T-cell (primary cell): ENCODE measurements at regions not wholly inside any gene's neighbourhood (a gene's known extent, or its start where the extent isn't known, plus 50 kb on each side); places are given as distances from the start of the nearest gene placed in this dataset.

Experiments
- ATAC-seq, 4 experiments: fragments of 200-7000 bp in 3 of 4; fragments of 150-1000 bp in 1 of 4; cut with Tn5 transposase; replicated peaks in 1 of 4; 1 replicate in 3 of 4; 2 replicates in 1 of 4; pipeline ENCODE4 v1.10.0; 2021; ENCODE audit warnings: moderate library complexity in 3 of 4, mild to moderate bottlenecking in 2 of 4, moderate number of reproducible peaks in 1 of 4
- CTCF ChIA-PET, 2 donors: fragments of 300-600 bp; sonication (Branson Sonifier 250); formaldehyde crosslinking; loops; one replicate each; lab custom pipeline; 2022; ENCODE audit warnings: antibody characterized with exemption in 2 of 2; lab: Charles Lee
- POLR2A ChIA-PET, 2 donors: fragments of 300-600 bp; sonication (Branson Sonifier 250); formaldehyde crosslinking; loops; one replicate each; lab custom pipeline; 2022; ENCODE audit warnings: antibody characterized with exemption in 2 of 2; lab: Charles Lee
- DNase-seq, 35 experiments: peaks; one replicate each; pipeline versions ENCODE4 v3.0.0 to v3.0.0-alpha.2; 2013 to 2023
- H3K27ac ChIP-seq: one replicate; pipeline ENCODE4 v1.5.1; 2013; ENCODE audit warnings: low read length
- H3K27me3 ChIP-seq, 2 experiments: replicated peaks in 1 of 2; 1 replicate in 1 of 2; 2 replicates in 1 of 2; pipeline versions ENCODE4 v1.6.1 to v1.7.0; 2013; ENCODE audit warnings: low read length in 1 of 2, mixed read lengths in 1 of 2; ENCODE audit not compliant: control insufficient read depth in 2 of 2, insufficient read depth in 2 of 2; ENCODE audit errors: extremely low read depth in 1 of 2
- H3K36me3 ChIP-seq, 2 donors: 1 replicate in 1 of 2; 2 replicates in 1 of 2; pipeline versions ENCODE4 v1.6.1 to v1.7.0; 2013; ENCODE audit warnings: low read length in 1 of 2; ENCODE audit not compliant: control insufficient read depth in 2 of 2, insufficient read depth in 1 of 2; ENCODE audit errors: extremely low read depth in 1 of 2
- H3K4me1 ChIP-seq, 2 experiments: 1 replicate in 1 of 2; 2 replicates in 1 of 2; pipeline versions ENCODE4 v1.6.1 to v1.7.0; 2013; ENCODE audit warnings: low read length in 2 of 2, mixed read lengths in 1 of 2; ENCODE audit not compliant: insufficient read depth in 2 of 2, control insufficient read depth in 1 of 2; ENCODE audit errors: extremely low read depth in 1 of 2
- H3K4me3 ChIP-seq, 2 donors: 1 replicate in 1 of 2; 2 replicates in 1 of 2; pipeline versions ENCODE4 v1.5.1 to v1.7.0; 2013; ENCODE audit warnings: mild to moderate bottlenecking in 2 of 2, low read length in 1 of 2, moderate library complexity in 1 of 2; ENCODE audit not compliant: control insufficient read depth in 1 of 2; ENCODE audit errors: extremely low read depth in 1 of 2
- H3K9me3 ChIP-seq: 2 replicates; pipeline ENCODE4 v1.7.0; 2013
- H3K27ac Mint-ChIP-seq, 2 donors: one replicate each; pipeline ENCODE4 v1.8.0; 2020 to 2021; ENCODE audit warnings: mild to moderate bottlenecking in 2 of 2, mixed read lengths in 2 of 2
- H3K27me3 Mint-ChIP-seq, 2 donors: one replicate each; pipeline ENCODE4 v1.8.0; 2021 to 2022; ENCODE audit warnings: mixed read lengths in 2 of 2
- H3K36me3 Mint-ChIP-seq: one replicate; pipeline ENCODE4 v1.8.0; 2021; ENCODE audit warnings: mixed read lengths
- H3K4me1 Mint-ChIP-seq, 3 donors: one replicate each; pipeline ENCODE4 v1.8.0; 2020 to 2022; ENCODE audit warnings: mixed read lengths in 3 of 3, mild to moderate bottlenecking in 1 of 3
- H3K4me3 Mint-ChIP-seq, 3 donors: one replicate each; pipeline ENCODE4 v1.8.0; 2020 to 2022; ENCODE audit warnings: mild to moderate bottlenecking in 3 of 3, mixed read lengths in 3 of 3, moderate library complexity in 3 of 3
- H3K9me3 Mint-ChIP-seq, 3 donors: one replicate each; pipeline ENCODE4 v1.8.0; 2020 to 2022; ENCODE audit warnings: mixed read lengths in 3 of 3
- WGBS: methylation state at CpG from one replicate; pipeline ENCODE4 v1.1.5; 2013; ENCODE audit warnings: missing lambda C conversion rate; ENCODE audit not compliant: insufficient coverage; 5-methylcytosine and 5-hydroxymethylcytosine counted together

DNA sequence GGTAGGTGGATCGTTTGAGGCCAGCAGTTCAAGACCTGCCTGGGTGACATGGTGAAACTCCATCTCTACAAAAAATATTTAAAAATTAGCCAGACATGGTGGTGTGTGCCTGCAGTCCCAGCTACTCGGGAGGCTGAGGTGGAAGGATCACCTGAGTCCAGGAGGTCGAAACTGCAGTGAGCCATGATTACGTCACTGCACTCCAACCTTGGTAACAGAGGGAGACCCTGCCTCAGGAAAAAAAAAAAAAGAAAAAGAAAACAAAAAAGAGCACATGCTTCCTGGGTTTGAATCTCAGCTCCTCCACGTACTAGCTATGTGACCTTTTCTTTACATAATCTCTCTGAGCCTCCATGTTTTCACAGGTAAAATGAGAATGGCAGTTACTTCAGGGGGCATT lies 86.3 kb upstream of the CALM2 start:
- Histone ChIP-seq H3K9me3 (no peaks in the 10 kb centered on the region), H3K4me1 (no peaks in the 10 kb centered on the region), H3K4me3 (no peak overlapping the region), H3K27me3 (no peaks in the 10 kb centered on the region), H3K36me3 (no peaks in the 10 kb centered on the region), H3K27ac (no peak overlapping the region)
- DNase-seq (no peak), ATAC-seq (no peak)
- CTCF ChIA-PET = interaction anchor here in 1 of 2 donors (2.0 kb wide), 1 partner anchor 10 kb away, joined by 7 read pairs; no protein-coding TSS in a partner anchor
- no peaks in the 10 kb centered on the region for H3K4me1 Mint-ChIP-seq
- H3K4me3 Mint-ChIP-seq = no peak overlapping the region
- WGBS = 97% methylated on average over 3 of the region's 5 CpGs
- no peaks in the 10 kb centered on the region for H3K36me3 Mint-ChIP-seq
- POLR2A ChIA-PET = no interaction called here
- no peaks in the 10 kb centered on the region for H3K9me3 Mint-ChIP-seq
- no peak overlapping the region for H3K27ac Mint-ChIP-seq
- no peaks in the 10 kb centered on the region for H3K27me3 Mint-ChIP-seq

DNA sequence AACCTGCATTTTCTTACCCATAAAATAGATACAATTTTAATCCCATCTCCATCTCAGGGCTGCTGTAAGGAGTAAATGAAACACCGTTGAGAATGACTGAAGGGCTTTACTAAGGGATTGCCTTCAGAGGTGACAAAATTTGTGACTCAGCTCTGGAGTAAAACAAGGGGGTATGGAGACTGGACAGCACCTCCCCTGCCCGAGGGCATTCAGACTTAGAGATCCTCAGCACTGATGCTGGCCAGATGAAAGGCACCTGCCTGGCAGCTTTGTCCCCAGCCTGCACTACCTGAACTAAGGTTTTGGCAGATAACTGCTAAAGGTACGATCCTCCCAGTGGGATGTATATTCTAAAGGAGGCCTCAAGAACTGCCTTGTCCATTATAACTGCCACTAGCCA lies 84.7 kb upstream of the CALM2 start:
- ATAC-seq (no peak), DNase-seq (no peak)
- Histone ChIP-seq H3K27me3 (no peaks in the 10 kb centered on the region), H3K4me3 (no peak overlapping the region), H3K4me1 (no peaks in the 10 kb centered on the region), H3K27ac (no peak overlapping the region), H3K9me3 (no peaks in the 10 kb centered on the region), H3K36me3 (no peaks in the 10 kb centered on the region)
- WGBS = 70% methylated on average over 3 of the region's 3 CpGs
- POLR2A ChIA-PET = no interaction called here
- H3K36me3 Mint-ChIP-seq = no peaks in the 10 kb centered on the region
- CTCF ChIA-PET = interaction anchor here in 1 of 2 donors (2.0 kb wide), 1 partner anchor 11 kb away, joined by 7 read pairs; no protein-coding TSS in a partner anchor
- H3K27ac Mint-ChIP-seq = no peak overlapping the region
- H3K27me3 Mint-ChIP-seq = no peaks in the 10 kb centered on the region
- H3K9me3 Mint-ChIP-seq = no peaks in the 10 kb centered on the region
- no peak overlapping the region for H3K4me3 Mint-ChIP-seq
- H3K4me1 Mint-ChIP-seq = no peaks in the 10 kb centered on the region

DNA sequence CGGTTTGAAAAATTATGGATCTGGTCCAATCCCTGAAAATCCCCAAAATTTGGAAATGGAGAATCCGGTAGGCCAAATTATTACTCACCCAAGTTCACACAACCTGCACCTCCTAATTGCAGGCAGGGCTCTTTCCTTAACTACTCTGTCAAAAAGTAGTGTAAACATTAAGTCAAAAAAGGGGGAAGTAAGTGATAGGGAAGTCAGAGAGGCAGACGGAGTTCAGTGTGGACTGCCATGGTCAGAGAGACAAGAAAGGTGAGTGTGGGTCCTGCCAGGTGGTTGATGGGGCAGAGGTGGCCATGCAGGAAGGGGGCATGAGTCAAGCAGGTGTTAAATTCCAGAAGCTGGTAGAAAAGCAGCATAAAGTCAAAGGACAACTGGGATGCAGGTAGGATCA lies 83.5 kb upstream of the CALM2 start:
- H3K4me1 ChIP-seq = no peaks in the 10 kb centered on the region
- no peaks in the 10 kb centered on the region for H3K4me1 Mint-ChIP-seq
- 71% methylated on average over 1 of the region's 3 CpGs for WGBS
- no peak for ATAC-seq
- H3K27ac ChIP-seq = no peak overlapping the region
- no peaks in the 10 kb centered on the region for H3K36me3 Mint-ChIP-seq
- no peak overlapping the region for H3K4me3 Mint-ChIP-seq
- CTCF ChIA-PET = no interaction called here
- H3K27ac Mint-ChIP-seq = no peak overlapping the region
- H3K9me3 ChIP-seq = no peaks in the 10 kb centered on the region
- no peaks in the 10 kb centered on the region for H3K9me3 Mint-ChIP-seq
- POLR2A ChIA-PET = no interaction called here
- H3K27me3 ChIP-seq = no peaks in the 10 kb centered on the region
- no peaks in the 10 kb centered on the region for H3K27me3 Mint-ChIP-seq
- H3K4me3 ChIP-seq = no peak overlapping the region
- no peak for DNase-seq
- H3K36me3 ChIP-seq = no peaks in the 10 kb centered on the region

DNA sequence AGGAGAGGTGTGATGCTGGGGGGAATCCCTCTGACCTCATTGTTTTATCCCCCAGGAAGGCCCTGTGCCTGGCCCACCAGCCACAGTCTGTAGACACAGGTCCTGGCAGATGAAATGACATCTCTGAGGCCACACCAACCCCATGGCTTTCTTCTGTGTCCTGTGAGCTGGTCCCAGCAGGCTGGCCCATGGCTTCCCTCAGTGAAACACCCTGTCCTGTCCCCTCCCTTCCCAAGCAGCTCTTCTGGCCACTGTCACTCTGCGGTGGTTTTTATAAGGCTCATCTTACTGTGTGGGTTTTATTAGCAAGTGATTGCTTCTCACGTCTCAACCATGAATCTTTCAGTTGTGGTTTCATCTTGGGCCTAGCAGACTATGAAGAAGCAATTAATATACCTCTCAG lies 81.6 kb upstream of the CALM2 start:
- DNase-seq = no peak
- POLR2A ChIA-PET = no interaction called here
- no peak overlapping the region for H3K4me3 ChIP-seq
- H3K27ac ChIP-seq = no peak overlapping the region
- CTCF ChIA-PET = interaction anchor here in 1 of 2 donors (0.5 kb wide), 1 partner anchor 18 kb away, joined by 3 read pairs; no protein-coding TSS in a partner anchor
- no peaks in the 10 kb centered on the region for H3K36me3 Mint-ChIP-seq
- H3K4me1 Mint-ChIP-seq = no peaks in the 10 kb centered on the region
- no peaks in the 10 kb centered on the region for H3K9me3 ChIP-seq
- no peaks in the 10 kb centered on the region for H3K4me1 ChIP-seq
- no peaks in the 10 kb centered on the region for H3K27me3 ChIP-seq
- no peaks in the 10 kb centered on the region for H3K36me3 ChIP-seq
- H3K27me3 Mint-ChIP-seq = no peaks in the 10 kb centered on the region
- ATAC-seq = no peak
- H3K9me3 Mint-ChIP-seq = no peaks in the 10 kb centered on the region
- no peak overlapping the region for H3K27ac Mint-ChIP-seq
- no CpG with 5 or more reads among the region's 2 CpGs for WGBS
- H3K4me3 Mint-ChIP-seq = no peak overlapping the region

DNA sequence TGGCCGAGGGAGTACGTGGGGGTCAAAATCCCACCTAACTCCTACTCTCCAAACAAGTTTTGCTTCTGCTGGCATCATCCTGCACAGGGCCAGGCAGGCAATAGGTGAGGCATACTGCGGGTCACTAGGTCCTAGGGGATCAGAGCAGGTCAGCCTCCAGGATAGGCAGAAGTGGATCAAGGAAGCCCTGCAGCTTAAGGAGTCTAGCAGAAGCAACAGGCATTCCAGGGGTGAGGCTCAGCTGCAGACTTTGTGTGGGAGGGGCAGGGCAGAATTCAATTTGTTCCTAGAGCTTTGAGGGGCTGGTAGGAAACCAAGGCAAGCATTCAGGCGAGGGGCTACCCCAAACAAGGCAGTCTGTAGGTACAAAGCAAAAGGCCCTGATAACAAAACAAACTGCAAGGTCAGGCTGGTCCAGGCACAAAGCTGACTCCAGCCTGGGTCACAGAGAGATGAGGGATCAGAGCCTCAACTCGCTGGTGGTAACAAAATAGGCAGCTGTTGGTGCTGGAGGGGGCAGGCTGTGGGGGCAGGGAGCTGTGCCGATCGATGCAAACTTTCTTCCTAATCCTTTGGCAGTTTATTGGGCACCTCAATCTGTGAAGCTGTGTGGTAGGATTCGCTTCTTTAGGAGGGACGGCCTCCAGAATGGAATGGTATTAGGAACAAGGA lies 80.2 kb upstream of the CALM2 start:
- Mint-ChIP-seq H3K27me3 (no peaks in the 10 kb centered on the region), H3K9me3 (no peaks in the 10 kb centered on the region), H3K27ac (no peak overlapping the region), H3K4me3 (no peak overlapping the region), H3K4me1 (no peaks in the 10 kb centered on the region), H3K36me3 (no peaks in the 10 kb centered on the region)
- CTCF ChIA-PET = no interaction called here
- Histone ChIP-seq H3K36me3 (no peaks in the 10 kb centered on the region), H3K27ac (no peak overlapping the region), H3K4me3 (no peak overlapping the region), H3K4me1 (no peaks in the 10 kb centered on the region), H3K9me3 (no peaks in the 10 kb centered on the region), H3K27me3 (no peaks in the 10 kb centered on the region)
- DNase-seq (no peak), ATAC-seq (no peak)
- POLR2A ChIA-PET = interaction anchor here (0.6 to 0.8 kb wide), 3 partner anchors 87 to 1308 kb away, joined by 3 to 7 read pairs (median 4); no protein-coding TSS in a partner anchor
- WGBS = 89% methylated on average over 4 of the region's 9 CpGs

DNA sequence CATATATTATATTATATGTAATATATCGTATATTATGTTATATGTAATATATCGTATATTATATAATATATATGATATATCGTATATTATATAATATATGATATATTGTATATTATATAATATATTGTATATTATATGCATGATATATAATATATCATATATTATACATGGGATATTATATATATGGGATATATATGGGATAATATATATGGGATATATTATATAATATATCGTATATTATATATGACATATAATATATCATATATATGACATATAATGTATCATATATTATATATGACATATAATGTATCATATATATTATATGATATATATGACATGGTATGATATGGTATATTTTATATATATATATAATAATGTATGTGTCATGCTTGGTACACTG lies 79.5 kb upstream of the CALM2 start:
- peaks cover 0 to under 1% of the 10 kb centered on the region in 2 experiments for H3K27me3 ChIP-seq
- POLR2A ChIA-PET = no interaction called here
- DNase-seq (no peak), ATAC-seq (no peak)
- H3K36me3 Mint-ChIP-seq = no peaks in the 10 kb centered on the region
- CTCF ChIA-PET = no interaction called here
- no peaks in the 10 kb centered on the region for H3K9me3 ChIP-seq
- H3K4me3 Mint-ChIP-seq = no peak overlapping the region
- H3K4me3 ChIP-seq = no peak overlapping the region
- no CpG with 5 or more reads among the region's 4 CpGs for WGBS
- no peaks in the 10 kb centered on the region for H3K4me1 ChIP-seq
- H3K27ac ChIP-seq = no peak overlapping the region
- no peak overlapping the region for H3K27ac Mint-ChIP-seq
- no peaks in the 10 kb centered on the region for H3K36me3 ChIP-seq
- no peaks in the 10 kb centered on the region for H3K4me1 Mint-ChIP-seq
- no peaks in the 10 kb centered on the region for H3K27me3 Mint-ChIP-seq
- no peaks in the 10 kb centered on the region for H3K9me3 Mint-ChIP-seq
